Kidney epithelial cell (primary cell): ENCODE measurements at regions not wholly inside any gene's neighbourhood (a gene's known extent, or its start where the extent isn't known, plus 50 kb on each side); places are given as distances from the start of the nearest gene placed in this dataset.

ENCODE experiments used
- DNase-seq: peaks from one replicate; pipeline ENCODE4 v3.0.0-alpha.2; 2010; ENCODE audit warnings: low read depth
- H3K27me3 ChIP-seq: 2 replicates; pipeline ENCODE4 v1.6.0; 2011; ENCODE audit warnings: low read length; ENCODE audit not compliant: control insufficient read depth, insufficient read depth
- H3K36me3 ChIP-seq: 2 replicates; pipeline ENCODE4 v1.5.1; 2011; ENCODE audit warnings: low read length; ENCODE audit not compliant: control insufficient read depth, insufficient read depth
- H3K4me3 ChIP-seq: 2 replicates; pipeline ENCODE4 v1.5.1; 2011; ENCODE audit warnings: low read depth, mild to moderate bottlenecking, control low read depth, low read length
- TF ChIP-seq, protein P1 (sequence below): IDR thresholded peaks from 2 replicates; pipeline ENCODE4 v1.5.1; 2011; ENCODE audit warnings: mild to moderate bottlenecking, moderate library complexity, low read length, control low read depth, inconsistent platforms; ENCODE audit not compliant: insufficient read depth, poor library complexity, severe bottlenecking

DNA sequence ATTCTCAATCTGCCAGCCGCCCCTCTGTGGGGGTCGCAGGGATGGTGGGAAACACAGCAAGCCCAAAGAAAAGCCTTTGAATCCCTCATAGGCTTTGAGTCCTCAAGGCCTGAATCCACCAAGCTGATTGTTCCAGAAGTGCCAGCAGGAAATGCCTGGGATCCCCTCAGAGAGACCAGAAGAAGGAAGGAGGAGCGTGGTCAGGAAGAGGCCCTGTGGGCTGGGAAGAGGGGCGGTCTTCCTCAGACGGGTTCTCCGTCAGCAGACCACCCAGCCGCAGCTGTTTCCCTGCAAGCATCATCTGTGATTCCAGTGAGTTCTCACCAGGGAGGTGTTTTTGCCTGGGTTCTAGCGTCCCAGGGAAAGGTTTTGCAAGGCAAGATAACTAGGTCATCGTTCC is 190.0 kb upstream of the KLF6 start:
- no peak for DNase-seq
- TF ChIP-seq, protein P1, sequence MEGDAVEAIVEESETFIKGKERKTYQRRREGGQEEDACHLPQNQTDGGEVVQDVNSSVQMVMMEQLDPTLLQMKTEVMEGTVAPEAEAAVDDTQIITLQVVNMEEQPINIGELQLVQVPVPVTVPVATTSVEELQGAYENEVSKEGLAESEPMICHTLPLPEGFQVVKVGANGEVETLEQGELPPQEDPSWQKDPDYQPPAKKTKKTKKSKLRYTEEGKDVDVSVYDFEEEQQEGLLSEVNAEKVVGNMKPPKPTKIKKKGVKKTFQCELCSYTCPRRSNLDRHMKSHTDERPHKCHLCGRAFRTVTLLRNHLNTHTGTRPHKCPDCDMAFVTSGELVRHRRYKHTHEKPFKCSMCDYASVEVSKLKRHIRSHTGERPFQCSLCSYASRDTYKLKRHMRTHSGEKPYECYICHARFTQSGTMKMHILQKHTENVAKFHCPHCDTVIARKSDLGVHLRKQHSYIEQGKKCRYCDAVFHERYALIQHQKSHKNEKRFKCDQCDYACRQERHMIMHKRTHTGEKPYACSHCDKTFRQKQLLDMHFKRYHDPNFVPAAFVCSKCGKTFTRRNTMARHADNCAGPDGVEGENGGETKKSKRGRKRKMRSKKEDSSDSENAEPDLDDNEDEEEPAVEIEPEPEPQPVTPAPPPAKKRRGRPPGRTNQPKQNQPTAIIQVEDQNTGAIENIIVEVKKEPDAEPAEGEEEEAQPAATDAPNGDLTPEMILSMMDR, result no peak
- Histone ChIP-seq H3K27me3 (no peaks in the 10 kb centered on the region), H3K36me3 (no peaks in the 10 kb centered on the region), H3K4me3 (no peak overlapping the region)

DNA sequence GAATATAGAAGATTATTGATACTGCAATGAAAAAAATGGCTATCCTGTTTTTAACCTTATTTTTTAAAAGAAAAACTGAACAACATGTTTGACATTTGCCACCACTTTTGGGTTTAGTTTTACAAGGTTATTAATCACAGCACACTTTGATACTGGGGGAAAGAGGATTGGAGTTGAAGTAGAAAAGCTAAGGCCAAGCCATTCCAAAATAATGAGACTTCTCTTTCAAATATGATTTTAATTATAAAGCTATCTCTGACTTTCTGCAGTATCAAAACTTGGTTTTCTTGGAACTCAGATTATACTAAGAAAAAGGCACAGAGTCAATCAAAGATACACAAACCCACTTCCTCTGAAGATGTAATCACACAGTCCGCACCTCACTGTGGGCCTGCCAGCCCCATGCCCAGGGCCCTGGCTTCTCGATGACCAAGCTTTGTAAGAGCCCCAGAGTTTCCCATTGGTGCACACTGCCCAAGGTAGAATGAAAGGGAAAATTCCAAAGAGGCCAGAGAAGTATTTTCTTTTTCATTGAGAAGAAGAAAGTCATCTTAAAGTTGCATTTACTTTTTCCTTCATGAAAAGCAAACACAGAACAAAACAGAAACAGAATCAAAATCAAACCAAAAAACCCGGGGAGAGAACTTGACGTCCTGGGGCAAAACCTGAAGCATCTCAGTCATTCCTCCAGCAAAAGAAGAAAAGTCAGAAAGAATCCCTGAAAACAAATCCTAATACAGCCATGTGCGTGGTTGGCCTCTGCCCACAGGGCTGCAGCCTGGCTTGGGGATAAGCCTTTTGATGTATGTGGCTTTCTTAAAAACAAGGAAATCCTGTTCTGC is 187.7 kb upstream of the KLF6 start:
- H3K4me3 ChIP-seq, result no peak overlapping the region
- DNase-seq, result no peak
- TF ChIP-seq, protein P1, result no peak
- H3K27me3 ChIP-seq, result no peaks in the 10 kb centered on the region
- H3K36me3 ChIP-seq, result no peaks in the 10 kb centered on the region

DNA sequence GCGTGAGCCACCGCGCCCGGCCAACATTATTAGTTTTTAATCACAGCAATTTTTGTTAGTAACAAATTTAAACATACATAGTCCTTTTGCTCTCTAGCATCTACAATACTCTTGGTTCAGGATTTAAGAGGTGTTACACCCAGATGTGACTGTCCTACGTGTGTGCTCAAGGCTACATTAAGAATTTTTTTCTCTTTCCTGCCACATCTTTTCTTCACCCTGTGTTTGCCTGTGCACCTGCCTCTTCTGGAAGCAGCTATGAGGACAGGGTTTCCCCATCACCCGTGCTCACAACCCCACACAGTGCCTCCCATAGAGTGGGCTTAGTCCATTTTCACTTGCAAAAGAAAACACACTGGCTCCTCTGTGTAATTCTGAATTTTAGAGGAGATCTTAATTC is 186.7 kb upstream of the KLF6 start:
- Histone ChIP-seq H3K27me3 (no peaks in the 10 kb centered on the region), H3K36me3 (no peaks in the 10 kb centered on the region), H3K4me3 (no peak overlapping the region)
- TF ChIP-seq, protein P1, result no peak
- DNase-seq, result no peak

DNA sequence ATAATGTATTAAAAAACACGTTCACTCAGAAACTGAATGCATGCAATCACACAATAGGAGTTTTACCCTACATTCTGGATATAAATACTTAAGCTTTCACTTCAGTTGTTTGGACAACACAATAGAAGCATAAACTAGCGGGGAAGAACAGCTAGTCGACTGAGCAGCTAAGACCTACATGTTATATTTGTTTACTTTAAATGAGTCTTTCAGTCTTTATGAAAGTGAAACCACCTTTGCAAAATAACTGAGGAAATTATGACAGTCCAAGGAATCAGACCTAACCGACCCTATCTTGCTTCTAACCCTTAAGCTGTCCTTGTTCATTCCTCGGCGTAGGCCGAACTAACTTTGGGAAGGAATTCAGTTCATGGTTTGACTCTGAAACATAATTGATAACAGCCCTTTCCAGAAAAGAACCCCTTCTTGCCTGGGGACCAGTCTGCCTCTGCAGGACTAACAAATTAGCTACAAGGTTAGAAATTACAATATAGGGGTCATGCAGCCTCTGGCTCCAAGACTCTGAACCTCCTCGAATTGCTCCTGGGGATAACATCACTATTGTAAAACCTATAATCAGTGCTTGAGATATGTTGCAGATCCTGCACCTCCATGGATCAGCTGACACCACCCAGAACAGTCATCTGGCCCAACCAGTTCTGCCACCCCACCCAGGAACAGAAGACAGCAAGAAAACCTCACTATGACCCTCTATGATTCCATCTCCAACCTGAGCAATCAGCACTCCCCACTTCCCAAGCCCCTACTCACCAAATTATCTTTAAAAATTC is 185.1 kb upstream of the KLF6 start:
- Histone ChIP-seq H3K27me3 (no peaks in the 10 kb centered on the region), H3K36me3 (no peaks in the 10 kb centered on the region), H3K4me3 (no peak overlapping the region)
- TF ChIP-seq, protein P1, result no peak
- DNase-seq, result no peak

DNA sequence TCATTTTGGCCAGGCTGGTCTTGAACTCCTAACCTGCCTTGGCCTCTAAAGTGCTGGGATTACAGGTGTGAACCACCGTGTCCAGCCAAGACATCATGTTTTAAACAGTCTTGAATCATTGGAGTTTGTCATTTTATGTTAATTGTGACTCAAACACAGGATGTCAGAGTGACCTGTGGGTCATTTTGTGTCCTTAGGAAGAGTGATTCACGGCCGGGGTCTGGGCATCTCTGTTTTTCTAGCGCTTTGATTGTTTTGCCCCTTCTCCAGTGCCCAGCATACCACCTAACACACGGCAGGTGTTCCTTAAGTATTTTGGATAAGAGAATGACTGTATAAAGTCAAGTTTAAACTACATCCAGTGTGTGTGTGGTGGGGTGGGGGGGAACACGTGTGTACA is 183.7 kb upstream of the KLF6 start:
- no peak overlapping the region for H3K4me3 ChIP-seq
- TF ChIP-seq, protein P1, result no peak
- H3K27me3 ChIP-seq, result no peaks in the 10 kb centered on the region
- H3K36me3 ChIP-seq, result no peaks in the 10 kb centered on the region
- DNase-seq, result no peak

DNA sequence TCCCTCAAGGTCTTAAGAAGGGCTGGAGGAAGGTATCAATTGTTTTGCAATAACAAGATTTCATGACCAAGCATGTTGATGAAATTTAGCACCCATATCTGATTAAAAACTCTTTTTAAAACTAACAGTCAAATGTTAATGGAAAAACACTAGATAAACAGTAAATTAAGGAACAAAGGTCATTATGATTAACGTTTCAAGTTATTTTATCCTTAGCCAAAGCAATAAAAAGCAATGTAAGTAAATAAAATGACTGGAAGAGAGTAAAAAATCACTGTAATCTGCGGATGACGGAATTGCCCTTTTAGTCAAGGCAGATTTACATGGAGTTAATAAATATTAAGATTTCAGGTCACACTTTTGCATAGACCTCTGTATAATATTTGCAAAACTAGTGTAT is 179.5 kb upstream of the KLF6 start:
- no peak overlapping the region for H3K4me3 ChIP-seq
- TF ChIP-seq, protein P1, result no peak
- DNase-seq, result no peak
- no peaks in the 10 kb centered on the region for H3K36me3 ChIP-seq
- no peaks in the 10 kb centered on the region for H3K27me3 ChIP-seq
